C4-2B (cell line): ENCODE measurements at regions not wholly inside any gene's neighbourhood (a gene's known extent, or its start where the extent isn't known, plus 50 kb on each side); places are given as distances from the start of the nearest gene placed in this dataset.
"Not testable (repeated sequence)": the region's sequence is repeated elsewhere in the genome, so short reads cannot be mapped to it uniquely, and the experiment has no call there.

Source experiments
- ZFX ChIP-seq: fragments of 450-650 bp; IDR thresholded peaks from 2 replicates; pipeline ENCODE4 v1.6.1; 2017
- TF ChIP-seq, protein P1 (sequence below): fragments of 450-650 bp; conservative IDR thresholded peaks from 2 replicates; pipeline ENCODE4 v1.5.1; 2017; ENCODE audit warnings: mild to moderate bottlenecking

DNA sequence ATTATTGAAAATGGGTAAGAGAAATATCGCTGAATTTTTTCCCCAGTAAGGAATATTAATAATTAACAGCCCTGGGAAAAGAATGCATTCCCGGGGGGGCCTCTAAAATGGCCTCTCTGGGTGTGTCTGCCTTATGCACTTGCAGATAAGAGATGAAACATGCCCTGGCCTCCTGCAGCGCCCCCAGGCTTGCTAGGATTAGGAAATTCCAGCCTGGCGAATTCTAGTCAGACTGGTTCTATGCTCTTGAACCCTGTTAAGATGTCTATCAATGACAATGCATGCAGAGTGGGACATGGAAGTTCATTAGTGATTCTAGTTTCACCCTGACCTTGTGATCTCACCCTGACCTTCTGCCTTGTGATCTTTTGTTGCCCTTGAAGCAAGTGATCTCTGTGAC, 163.6 kb upstream of the CCNH start:
- TF ChIP-seq ZFX = not testable (repeated sequence)
- TF ChIP-seq, protein P1, sequence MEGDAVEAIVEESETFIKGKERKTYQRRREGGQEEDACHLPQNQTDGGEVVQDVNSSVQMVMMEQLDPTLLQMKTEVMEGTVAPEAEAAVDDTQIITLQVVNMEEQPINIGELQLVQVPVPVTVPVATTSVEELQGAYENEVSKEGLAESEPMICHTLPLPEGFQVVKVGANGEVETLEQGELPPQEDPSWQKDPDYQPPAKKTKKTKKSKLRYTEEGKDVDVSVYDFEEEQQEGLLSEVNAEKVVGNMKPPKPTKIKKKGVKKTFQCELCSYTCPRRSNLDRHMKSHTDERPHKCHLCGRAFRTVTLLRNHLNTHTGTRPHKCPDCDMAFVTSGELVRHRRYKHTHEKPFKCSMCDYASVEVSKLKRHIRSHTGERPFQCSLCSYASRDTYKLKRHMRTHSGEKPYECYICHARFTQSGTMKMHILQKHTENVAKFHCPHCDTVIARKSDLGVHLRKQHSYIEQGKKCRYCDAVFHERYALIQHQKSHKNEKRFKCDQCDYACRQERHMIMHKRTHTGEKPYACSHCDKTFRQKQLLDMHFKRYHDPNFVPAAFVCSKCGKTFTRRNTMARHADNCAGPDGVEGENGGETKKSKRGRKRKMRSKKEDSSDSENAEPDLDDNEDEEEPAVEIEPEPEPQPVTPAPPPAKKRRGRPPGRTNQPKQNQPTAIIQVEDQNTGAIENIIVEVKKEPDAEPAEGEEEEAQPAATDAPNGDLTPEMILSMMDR = not testable (repeated sequence)
